Left ventricle myocardium superior (tissue), 1 donor: ENCODE measurements at regions not wholly inside any gene's neighbourhood (a gene's known extent, or its start where the extent isn't known, plus 50 kb on each side); places are given as distances from the start of the nearest gene placed in this dataset.
"Not testable (repeated sequence)": the region's sequence is repeated elsewhere in the genome, so short reads cannot be mapped to it uniquely, and the experiment has no call there.

Source experiments
- ATAC-seq: fragments of 200-7000 bp; cut with Tn5 transposase; one replicate; pipeline ENCODE4 v1.9.1; 2020; ENCODE audit warnings: mild to moderate bottlenecking, moderate library complexity
- DNase-seq: peaks from one replicate; pipeline ENCODE4 v3.0.0-alpha.2; 2020
- intact Hi-C: fragments of 100-400 bp; cut with micrococcal nuclease; formaldehyde crosslinking; loops from one replicate; pipeline ENCODE4 v1.11.0; 2022
- donor health status: DM: no; HTN: yes; CAD: no; lungs with severe emphysema.

- DNase-seq, intact Hi-C loops, ATAC-seq: not testable (repeated sequence)
Observed at GRCh38 chr10:44249933-44250332, 135.0 kb downstream of the CXCL12 start.

DNA sequence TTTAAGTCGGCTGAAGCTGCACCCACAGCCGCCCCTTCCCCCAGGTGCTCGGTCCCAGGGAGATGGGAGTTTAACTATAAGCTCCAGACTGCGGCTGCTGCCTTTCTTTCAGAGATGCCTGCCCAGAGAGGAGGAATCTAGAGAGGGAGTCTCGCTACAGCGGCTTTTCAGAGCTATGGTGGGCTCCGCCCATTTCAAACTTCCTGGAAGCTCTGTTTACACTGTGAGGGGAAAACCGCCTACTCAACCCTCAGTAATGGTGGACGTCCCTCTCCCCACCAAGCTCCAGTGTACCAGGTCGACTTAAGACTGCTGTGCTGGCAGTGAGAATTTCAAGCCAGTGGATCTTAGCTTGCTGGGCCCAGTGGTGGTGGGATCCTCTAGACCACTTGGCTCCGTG, 135.4 kb downstream of the CXCL12 start:
- DNase-seq (no peak), ATAC-seq (no peak)
- intact Hi-C loops, result no loop called here

GRCh38 chr10:44246700-44247099, 138.2 kb downstream of the CXCL12 start:
- DNase-seq, intact Hi-C loops, ATAC-seq: not testable (repeated sequence)

- ATAC-seq, DNase-seq, intact Hi-C loops: not testable (repeated sequence)
Observed at GRCh38 chr10:44246287-44246686, 138.6 kb downstream of the CXCL12 start.

GRCh38 chr10:44245601-44245938, 139.3 kb downstream of the CXCL12 start:
- intact Hi-C loops, result no loop called here
- no peak for ATAC-seq
- no peak for DNase-seq

DNA sequence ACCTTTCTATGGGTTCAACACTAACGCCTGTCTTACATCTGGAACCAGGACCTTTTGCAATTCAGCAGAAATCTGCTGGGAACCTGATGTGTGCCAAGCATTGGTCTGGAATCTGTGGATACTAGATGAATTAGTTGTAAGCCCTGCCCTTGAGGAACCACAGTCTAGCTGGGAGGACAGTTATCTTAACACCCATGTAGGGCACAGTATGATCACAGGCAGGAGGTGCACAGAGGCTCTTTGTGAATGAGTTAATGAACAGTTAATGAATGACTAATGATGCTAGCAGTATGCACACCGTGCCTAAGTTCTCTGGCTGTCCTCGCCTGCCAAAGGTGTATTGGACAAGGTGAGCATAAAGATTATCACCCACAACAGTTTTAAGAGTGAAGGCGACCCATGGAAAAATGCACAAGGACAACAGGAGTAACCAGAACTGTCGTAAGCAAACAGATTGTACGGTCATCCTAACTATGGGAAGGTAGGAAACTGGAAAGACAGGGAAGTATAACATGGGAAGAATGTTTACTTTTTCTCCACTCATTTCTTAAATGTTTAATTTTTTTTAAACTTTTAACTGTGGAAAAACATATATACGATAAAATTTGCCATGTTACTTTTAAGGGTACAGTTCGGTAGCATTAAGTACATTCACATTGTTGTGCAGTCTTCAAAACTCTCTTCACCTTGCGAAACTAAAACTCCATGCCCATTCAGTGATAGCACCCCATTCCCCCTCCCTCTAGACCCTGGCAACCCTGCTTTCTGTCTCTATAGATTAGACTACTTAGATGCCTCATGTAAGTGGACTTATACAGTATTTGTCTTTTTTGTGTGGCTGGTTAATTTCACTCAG, 139.9 kb downstream of the CXCL12 start:
- no peak for ATAC-seq
- intact Hi-C loops, result no loop called here

GRCh38 chr10:44243851-44244510, 140.9 kb downstream of the CXCL12 start:
- DNase-seq, result no peak
- intact Hi-C loops, result no loop called here
- no peak for ATAC-seq

More for the DNA sequence above, 139.9 kb downstream of the CXCL12 start:
- DNase-seq, result no peak

DNA sequence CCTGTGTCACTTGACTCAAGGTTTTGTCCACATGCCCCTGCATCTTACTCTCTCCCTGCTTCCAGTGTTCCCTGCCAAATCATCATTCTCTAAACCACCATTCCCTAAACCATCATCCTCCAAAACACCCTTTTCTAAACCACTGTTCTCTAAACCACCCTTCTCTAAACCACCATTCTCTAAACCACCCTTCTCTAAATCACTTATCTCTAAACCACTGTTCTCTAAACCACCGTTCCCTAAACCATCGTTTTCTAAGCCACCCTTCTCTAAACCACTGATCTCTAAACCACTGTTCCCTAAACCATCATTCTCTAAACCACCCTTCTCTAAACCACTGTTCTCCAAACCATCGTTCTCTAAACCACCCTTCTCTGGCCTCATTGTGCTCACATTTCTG, 142.1 kb downstream of the CXCL12 start:
- no peak for ATAC-seq
- intact Hi-C loops, result no loop called here

GRCh38 chr10:44242091-44242490, 142.8 kb downstream of the CXCL12 start:
- intact Hi-C loops, result no loop called here
- ATAC-seq, result no peak

More for the DNA sequence above, 142.1 kb downstream of the CXCL12 start:
- no peak for DNase-seq

GRCh38 chr10:44240584-44241205, 144.2 kb downstream of the CXCL12 start:
- DNase-seq, result no peak
- peak; percentile 17 for ATAC-seq
- intact Hi-C loops, result no loop called here

More at GRCh38 chr10:44242091-44242490, 142.8 kb downstream of the CXCL12 start:
- DNase-seq, result no peak

DNA sequence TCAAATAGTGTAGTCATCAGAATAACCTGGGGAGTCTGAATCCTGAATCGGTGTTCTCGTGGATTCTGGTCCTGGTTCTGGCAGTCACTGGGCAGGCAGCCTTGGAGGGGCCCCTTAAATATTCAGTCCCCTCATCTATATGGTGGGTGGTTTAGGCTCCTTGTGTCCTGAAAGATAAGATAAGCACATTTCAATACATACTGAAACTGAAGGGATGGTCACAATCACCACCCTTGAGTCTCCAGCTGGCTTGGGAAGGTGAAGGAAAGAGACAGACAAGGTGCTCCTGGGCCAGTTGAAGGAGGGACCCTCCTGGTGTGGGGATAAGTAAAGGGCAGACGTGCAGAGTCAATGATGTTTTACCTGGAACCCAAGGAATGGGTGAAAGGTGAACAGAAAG, 146.7 kb downstream of the CXCL12 start:
- intact Hi-C loops, result no loop called here
- DNase-seq (no peak), ATAC-seq (no peak)

DNA sequence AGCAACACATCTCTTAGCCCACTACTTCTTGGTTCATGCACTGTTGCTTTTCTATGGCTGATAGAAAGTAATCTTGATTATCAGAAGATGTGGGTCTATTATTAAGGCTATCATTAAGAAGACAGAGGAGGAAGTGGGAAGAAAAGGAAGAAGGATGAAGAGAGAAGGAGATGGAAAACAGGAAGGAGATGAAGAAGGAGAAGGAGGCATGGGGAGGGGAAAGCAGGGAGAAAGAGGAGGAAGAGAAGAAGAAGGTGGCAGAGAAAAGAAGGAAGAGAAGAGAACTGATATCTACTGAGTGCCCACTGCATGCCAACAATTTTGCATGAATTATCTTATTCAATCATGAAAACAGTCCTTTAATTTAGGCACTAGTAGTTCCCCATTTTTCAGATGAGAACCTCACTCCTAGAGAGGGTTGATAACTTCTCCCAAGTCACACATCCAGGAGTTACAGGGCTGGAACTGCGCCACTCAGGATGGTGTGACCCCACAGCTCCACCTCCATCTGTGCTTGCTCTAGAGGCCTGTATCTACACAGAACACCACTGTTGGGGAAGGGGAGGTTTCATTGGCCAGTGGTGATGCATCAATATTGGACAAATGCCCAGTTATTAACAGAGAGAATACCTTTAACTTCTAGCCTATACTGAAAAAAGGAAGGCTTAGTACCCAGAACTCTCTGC, 147.4 kb downstream of the CXCL12 start:
- no peak for DNase-seq
- intact Hi-C loops, result no loop called here
- no peak for ATAC-seq

DNA sequence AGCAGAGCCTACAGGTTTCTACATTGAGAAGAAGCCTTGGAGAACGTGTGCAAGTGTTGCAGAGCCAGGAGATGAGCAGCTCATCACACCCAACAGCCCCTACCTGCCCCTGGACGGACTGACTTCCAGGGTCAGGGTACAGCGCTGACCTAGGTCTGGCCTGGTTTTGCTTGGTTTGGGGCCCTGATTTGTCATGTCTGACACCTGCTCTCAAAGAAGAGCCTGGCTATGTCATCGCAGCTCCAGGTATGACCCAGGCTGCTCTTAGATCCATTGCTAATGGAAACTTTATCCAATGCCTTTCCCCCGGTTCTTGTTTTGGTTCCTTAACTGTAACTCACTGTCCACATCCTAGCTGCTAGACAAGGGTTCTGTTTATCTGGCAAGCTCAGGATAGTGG, 149.5 kb downstream of the CXCL12 start:
- intact Hi-C loops, result no loop called here
- ATAC-seq (no peak), DNase-seq (no peak)

- DNase-seq (no peak), ATAC-seq (peak; percentile 79)
- intact Hi-C loops, result no loop called here
Observed at GRCh38 chr10:44234483-44234875, 150.4 kb downstream of the CXCL12 start.

DNA sequence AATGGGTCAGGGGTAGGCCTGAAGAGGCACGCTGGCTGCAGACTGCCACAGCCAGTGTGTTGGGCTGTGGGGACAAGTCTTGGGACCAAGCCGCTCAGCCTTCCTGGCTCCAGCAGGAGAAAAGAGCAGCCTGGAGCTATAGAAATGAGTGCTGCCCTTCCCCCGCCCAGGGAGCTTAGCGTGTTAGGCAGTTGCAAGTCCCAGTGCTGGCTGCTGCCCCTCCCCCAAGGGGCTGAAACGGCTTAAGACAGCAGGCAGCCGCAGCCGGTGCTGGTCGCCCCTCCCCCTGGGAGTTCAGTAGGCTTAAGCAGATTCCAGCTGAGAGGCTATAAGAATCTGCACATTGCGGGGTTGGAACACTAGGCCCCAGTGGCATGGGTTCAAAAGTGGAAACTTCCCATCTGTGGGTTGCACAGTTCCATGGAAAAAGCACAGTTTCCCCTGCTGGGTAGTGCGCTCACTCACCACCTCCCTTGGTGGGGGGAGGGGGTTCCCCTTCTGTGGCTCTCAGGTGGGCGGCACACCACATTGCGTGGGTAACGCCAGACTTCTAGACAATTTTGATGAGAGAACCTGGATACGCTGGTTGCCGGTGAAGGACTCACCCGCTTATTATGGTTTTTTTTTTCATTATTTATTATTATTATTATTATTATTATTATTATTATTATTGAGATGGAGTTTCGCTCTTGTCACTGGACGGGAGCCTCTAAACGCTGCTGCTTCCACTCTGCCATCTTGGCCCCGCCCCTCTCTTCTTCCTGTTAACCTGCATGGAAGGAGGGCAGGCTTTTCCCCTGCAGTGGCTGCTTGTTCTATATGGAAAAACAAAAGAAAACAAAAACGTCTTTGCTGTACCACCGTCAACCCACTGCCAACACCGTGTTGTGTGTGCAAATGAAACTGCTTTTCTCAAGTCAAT, 151.1 kb downstream of the CXCL12 start:
- DNase-seq (peak; percentile 77), ATAC-seq (peak; percentile 72)
- intact Hi-C loops, result no loop called here

DNA sequence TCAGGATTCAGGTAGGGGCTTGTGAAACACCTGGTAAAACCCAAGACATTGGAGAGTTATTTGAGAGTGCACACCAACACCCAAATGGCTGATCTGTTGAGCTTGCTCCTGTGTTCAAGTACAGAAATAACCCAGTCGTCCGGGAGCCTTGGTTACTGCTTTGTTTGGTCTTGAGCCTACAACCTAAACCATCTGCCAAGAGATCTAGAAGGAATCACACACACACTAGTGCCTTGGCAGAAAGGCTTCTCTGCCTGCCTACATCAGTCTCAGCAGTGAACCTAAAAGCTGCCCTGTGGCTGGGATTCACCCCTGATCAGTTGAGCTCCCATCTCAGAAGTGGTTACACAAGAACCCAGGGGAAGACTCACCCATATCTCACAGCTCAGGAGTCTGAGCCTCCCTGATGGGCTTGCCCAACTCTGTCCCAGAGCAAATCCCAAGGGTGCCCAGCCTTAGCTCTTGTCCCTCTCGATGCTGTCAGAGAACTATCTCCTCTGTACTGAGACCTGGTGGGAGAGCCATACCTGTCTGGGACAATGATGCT, 167.6 kb downstream of the CXCL12 start:
- intact Hi-C loops, result no loop called here
- DNase-seq (no peak), ATAC-seq (no peak)

DNA sequence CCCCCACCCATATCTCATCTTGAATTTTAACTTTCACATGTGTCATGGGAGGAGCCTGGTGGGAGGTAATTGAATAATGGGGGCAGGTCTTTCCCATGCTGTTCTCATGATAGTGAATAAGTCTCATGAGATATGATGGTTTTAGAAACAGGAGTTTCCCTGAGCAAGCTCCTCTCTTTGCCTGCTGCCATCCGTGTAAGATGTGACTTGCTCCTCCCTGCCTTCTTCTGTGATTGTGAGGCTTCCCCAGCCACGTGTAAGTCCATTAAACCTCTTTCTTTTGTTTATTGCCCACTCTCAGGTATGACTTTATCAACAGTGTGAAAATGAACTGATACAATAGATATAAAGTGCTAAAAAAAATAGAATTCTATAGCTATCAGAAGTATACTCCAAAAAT, 168.8 kb downstream of the CXCL12 start:
- no peak for DNase-seq
- ATAC-seq, result no peak
- intact Hi-C loops, result no loop called here

- intact Hi-C loops, result no loop called here
- ATAC-seq (no peak), DNase-seq (no peak)
Observed at GRCh38 chr10:44209811-44210210, 175.1 kb downstream of the CXCL12 start.
